H1 (cell line): ENCODE measurements at regions not wholly inside any gene's neighbourhood (a gene's known extent, or its start where the extent isn't known, plus 50 kb on each side); places are given as distances from the start of the nearest gene placed in this dataset.

Experiments
- CTCF ChIA-PET: fragments of 300-600 bp; sonication (Branson Sonifier 250); formaldehyde crosslinking; loops from one replicate; lab custom pipeline; 2021; ENCODE audit not compliant: partially characterized antibody; lab: Charles Lee
- POLR2A ChIA-PET: fragments of 300-600 bp; sonication (Branson Sonifier 250); formaldehyde crosslinking; loops from one replicate; lab custom pipeline; 2021; ENCODE audit warnings: inconsistent platforms; ENCODE audit not compliant: partially characterized antibody; lab: Charles Lee
- DNase-seq, 2 experiments: peaks; one replicate each; pipeline versions ENCODE4 v3.0.0 to v3.0.0-alpha.2; 2010 to 2022; ENCODE audit warnings: low spot score in 2 of 2, low read depth in 1 of 2, mixed read lengths in 1 of 2
- FAIRE-seq: peaks from 2 replicates; lab custom pipeline; 2011; peaks lifted over from hg19 to GRCh38; lab: Jason Lieb, UNC
- H2AFZ ChIP-seq: 2 replicates; pipeline ENCODE4 v1.8.1; 2012; ENCODE audit warnings: low read length, inconsistent platforms
- H2AK5ac ChIP-seq: 2 replicates; pipeline ENCODE4 v1.6.1; 2013; ENCODE audit warnings: low read depth, low read length
- H2BK120ac ChIP-seq: replicated peaks from 2 replicates; pipeline ENCODE3; 2013; ENCODE audit warnings: low read depth, low read length, inconsistent platforms
- H2BK12ac ChIP-seq: 2 replicates; pipeline ENCODE4 v1.6.1; 2013; ENCODE audit warnings: low read depth, low read length
- H2BK15ac ChIP-seq: 2 replicates; pipeline ENCODE4 v1.6.1; 2013; ENCODE audit warnings: low read length
- H2BK20ac ChIP-seq: 2 replicates; pipeline ENCODE4 v1.6.1; 2013; ENCODE audit warnings: low read length
- H2BK5ac ChIP-seq: 2 replicates; pipeline ENCODE4 v1.6.1; 2013; ENCODE audit warnings: low read depth, low read length
- H3K14ac ChIP-seq: 2 replicates; pipeline ENCODE4 v1.6.1; 2013; ENCODE audit warnings: inconsistent platforms; ENCODE audit not compliant: insufficient read length
- H3K18ac ChIP-seq: 2 replicates; pipeline ENCODE4 v1.6.1; 2013; ENCODE audit warnings: low read length; ENCODE audit errors: extremely low read depth
- H3K23ac ChIP-seq: 2 replicates; pipeline ENCODE4 v1.6.1; 2013; ENCODE audit warnings: inconsistent platforms; ENCODE audit not compliant: insufficient read length
- H3K23me2 ChIP-seq: 2 replicates; pipeline ENCODE4 v1.6.1; 2013; ENCODE audit warnings: low read depth, low read length
- H3K27ac ChIP-seq: 2 replicates; pipeline ENCODE4 v1.6.1; 2011; ENCODE audit warnings: low read depth, low read length, inconsistent platforms
- H3K27me3 ChIP-seq, 4 experiments: replicated peaks in 1 of 4; 1 replicate in 1 of 4; 2 replicates in 3 of 4; pipeline versions ENCODE4 v1.6.1 to v1.8.1; 2011 to 2013; ENCODE audit warnings: low read length in 3 of 4, mild to moderate bottlenecking in 3 of 4, inconsistent platforms in 2 of 4, mixed read lengths in 2 of 4, moderate library complexity in 1 of 4; ENCODE audit not compliant: control insufficient read depth in 3 of 4, insufficient read depth in 3 of 4; ENCODE audit errors: extremely low read depth in 1 of 4
- H3K36me3 ChIP-seq, 4 experiments: 2 replicates each; pipeline versions ENCODE4 v1.6.1 to v1.8.1; 2011 to 2013; ENCODE audit warnings: mild to moderate bottlenecking in 4 of 4, low read length in 3 of 4, moderate library complexity in 2 of 4, control low read depth in 1 of 4, inconsistent platforms in 1 of 4; ENCODE audit not compliant: insufficient read depth in 4 of 4, control insufficient read depth in 2 of 4
- H3K4ac ChIP-seq: replicated peaks from 2 replicates; pipeline ENCODE3; 2013; ENCODE audit warnings: low read length, low read depth, mixed read lengths, inconsistent platforms; ENCODE audit not compliant: insufficient read length
- H3K4me1 ChIP-seq, 4 experiments: replicated peaks in 1 of 4; 1 replicate in 1 of 4; 2 replicates in 3 of 4; pipeline versions ENCODE4 v1.6.1 to v1.8.1; 2011 to 2013; ENCODE audit warnings: low read length in 3 of 4, inconsistent platforms in 2 of 4, mixed read lengths in 1 of 4; ENCODE audit not compliant: insufficient read depth in 4 of 4, control insufficient read depth in 3 of 4
- H3K4me2 ChIP-seq, 2 experiments: 2 replicates each; pipeline versions ENCODE4 v1.6.1 to v1.8.1; 2011 to 2013; ENCODE audit warnings: low read depth in 2 of 2, low read length in 2 of 2, control low read depth in 1 of 2, inconsistent platforms in 1 of 2, mild to moderate bottlenecking in 1 of 2; ENCODE audit not compliant: insufficient read depth in 1 of 2
- H3K4me3 ChIP-seq, 4 experiments: fragments of 200-600, 300-600 bp in 1 of 4; sonication (generic), shearing (Covaris generic), sonication (Bioruptor Twin) in 1 of 4; 2 replicates each; pipeline versions ENCODE4 v1.5.1 to v1.8.1; 2011 to 2016; ENCODE audit warnings: low read length in 4 of 4, low read depth in 3 of 4, control low read depth in 2 of 4, inconsistent platforms in 2 of 4, mild to moderate bottlenecking in 2 of 4, mixed read lengths in 1 of 4, moderate library complexity in 1 of 4; ENCODE audit not compliant: insufficient read depth in 2 of 4; ENCODE audit errors: extremely low read depth in 1 of 4
- H3K56ac ChIP-seq: replicated peaks from 2 replicates; pipeline ENCODE3; 2013; ENCODE audit warnings: low read depth, mild to moderate bottlenecking, mixed read lengths, low read length, inconsistent platforms; ENCODE audit not compliant: insufficient read length
- H3K79me1 ChIP-seq: 2 replicates; pipeline ENCODE4 v1.6.1; 2013; ENCODE audit warnings: low read depth, low read length, control low read depth
- H3K79me2 ChIP-seq, 2 experiments: 2 replicates each; pipeline versions ENCODE4 v1.6.1 to v1.8.1; 2012 to 2013; ENCODE audit warnings: low read length in 2 of 2, mild to moderate bottlenecking in 2 of 2, inconsistent platforms in 1 of 2; ENCODE audit not compliant: insufficient read depth in 2 of 2, control insufficient read depth in 1 of 2
- H3K9ac ChIP-seq, 4 experiments: replicated peaks in 1 of 4; 1 replicate in 1 of 4; 2 replicates in 3 of 4; pipeline versions ENCODE4 v1.6.1 to v1.8.1; 2011 to 2013; ENCODE audit warnings: low read depth in 3 of 4, low read length in 3 of 4, control low read depth in 2 of 4, mild to moderate bottlenecking in 2 of 4, moderate library complexity in 2 of 4, inconsistent platforms in 1 of 4; ENCODE audit errors: extremely low read depth in 1 of 4
- H3K9me3 ChIP-seq, 2 experiments: 2 replicates each; pipeline versions ENCODE4 v1.6.1 to v1.8.1; 2012 to 2013; ENCODE audit warnings: mild to moderate bottlenecking in 2 of 2, moderate library complexity in 2 of 2, control low read depth in 1 of 2, inconsistent platforms in 1 of 2, low read depth in 1 of 2, low read length in 1 of 2, mixed read lengths in 1 of 2; ENCODE audit not compliant: insufficient read depth in 2 of 2
- H4K20me1 ChIP-seq, 2 experiments: replicated peaks in 1 of 2; 2 replicates each; pipeline versions ENCODE3 to v1.8.1; 2011 to 2013; ENCODE audit warnings: inconsistent platforms in 2 of 2, low read length in 2 of 2, mild to moderate bottlenecking in 1 of 2; ENCODE audit not compliant: insufficient read depth in 2 of 2, control insufficient read depth in 1 of 2
- H4K5ac ChIP-seq: 2 replicates; pipeline ENCODE4 v1.6.1; 2013; ENCODE audit warnings: low read length, low read depth, mixed read lengths, inconsistent platforms; ENCODE audit not compliant: insufficient read length
- H4K8ac ChIP-seq: 2 replicates; pipeline ENCODE4 v1.8.0; 2013; ENCODE audit warnings: mild to moderate bottlenecking, moderate library complexity, low read length, inconsistent platforms; ENCODE audit not compliant: insufficient read depth; ENCODE audit errors: extremely low read depth
- H4K91ac ChIP-seq: replicated peaks from 2 replicates; pipeline ENCODE3; 2013; ENCODE audit warnings: low read length, mixed read lengths, inconsistent platforms; ENCODE audit not compliant: insufficient read length
- EZH2 ChIP-seq: fragments of 200-600 bp; sonication (generic); IDR thresholded peaks from 2 replicates; pipeline ENCODE4 v1.7.1; 2012; ENCODE audit warnings: low read depth, mild to moderate bottlenecking, moderate library complexity, low read length, inconsistent platforms; ENCODE audit not compliant: severe bottlenecking
- PHF8 ChIP-seq: fragments of 200-600 bp; sonication (generic); conservative IDR thresholded peaks from 2 replicates; pipeline ENCODE4 v1.7.1; 2012; ENCODE audit warnings: low read depth, mild to moderate bottlenecking, inconsistent platforms, low read length, moderate library complexity
- SIRT6 ChIP-seq: IDR thresholded peaks from one replicate; pipeline ENCODE4 v1.7.1; 2012; ENCODE audit warnings: low read length, inconsistent platforms
- SP2 ChIP-seq: IDR thresholded peaks from 2 replicates; pipeline ENCODE4 v1.6.1; 2012; ENCODE audit warnings: mild to moderate bottlenecking, low read length, inconsistent platforms
- SUZ12 ChIP-seq: fragments of 200-600 bp; sonication (generic); IDR thresholded peaks from 2 replicates; pipeline ENCODE4 v1.6.1; 2012; ENCODE audit warnings: mild to moderate bottlenecking, inconsistent platforms, low read length, moderate library complexity, mixed read lengths
- YY1 ChIP-seq: IDR thresholded peaks from 2 replicates; pipeline ENCODE4 v1.6.1; 2011; ENCODE audit warnings: low read depth, mild to moderate bottlenecking, low read length
- ZNF274 ChIP-seq: IDR thresholded peaks from 2 replicates; pipeline ENCODE4 v1.7.0; 2012; ENCODE audit warnings: low read length, borderline replicate concordance; ENCODE audit errors: extremely low read depth
- WGBS, 2 experiments: shearing (Covaris generic) in 1 of 2; methylation state at CpG; one replicate each; pipeline versions ENCODE4 v1.1.6 to v1.1.7; 2013 to 2015; ENCODE audit warnings: low lambda C conversion rate in 2 of 2, mixed read lengths in 2 of 2, inconsistent platforms in 1 of 2, low coverage in 1 of 2, missing lambda C conversion rate in 1 of 2; ENCODE audit not compliant: insufficient replicate concordance in 2 of 2, insufficient coverage in 1 of 2, insufficient read length in 1 of 2; ENCODE audit errors: extremely low coverage in 1 of 2, missing lambda C conversion rate in 1 of 2; 5-methylcytosine and 5-hydroxymethylcytosine counted together

DNA sequence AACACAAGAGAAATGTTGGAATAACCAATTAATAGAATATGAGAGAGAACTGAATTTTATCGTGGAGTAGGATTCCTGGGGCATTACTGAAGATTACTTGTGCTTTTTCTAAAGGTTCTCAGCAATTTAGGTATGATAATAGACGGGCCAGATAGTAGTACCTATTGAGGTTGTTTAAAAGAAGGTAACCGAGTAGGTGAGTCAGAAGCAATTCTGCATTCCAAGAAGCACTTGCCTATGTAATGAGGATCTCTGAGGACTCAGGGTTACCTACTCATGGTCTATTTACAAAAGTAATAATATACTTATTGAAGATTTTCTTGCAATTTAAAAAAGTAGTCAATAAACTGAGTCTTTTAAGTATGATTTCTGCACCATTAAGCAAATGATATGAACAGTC lies 1469.8 kb downstream of the BRINP3 start:
- Histone ChIP-seq H3K23ac (no peak overlapping the region), H4K8ac (no peak overlapping the region), H2BK12ac (no peak overlapping the region)

More for the DNA sequence above, 1469.8 kb downstream of the BRINP3 start:
- no peak overlapping the region for H2AFZ ChIP-seq
- TF ChIP-seq YY1 (no peak), EZH2 (no peak), ZNF274 (no peak), SIRT6 (no peak), SUZ12 (no peak), PHF8 (no peak), SP2 (no peak)
- DNase-seq: no peak
- H4K5ac ChIP-seq: no peak overlapping the region
- no peak overlapping the region for H2BK5ac ChIP-seq
- H4K91ac ChIP-seq: no peak overlapping the region
- WGBS, 2 experiments: 83% methylated on average over 3 of the region's 3 CpGs; no CpG with 5 or more reads in 1 of the 2 experiments
- H3K56ac ChIP-seq: no peak overlapping the region
- H3K4me1 ChIP-seq: no peaks in the 10 kb centered on the region
- H2BK15ac ChIP-seq: no peak overlapping the region
- H4K20me1 ChIP-seq: no peaks in the 10 kb centered on the region
- ChIA-PET POLR2A (no interaction called here), CTCF (no interaction called here)
- no peaks in the 10 kb centered on the region for H3K79me2 ChIP-seq
- no peak overlapping the region for H2BK20ac ChIP-seq
- H3K4me3 ChIP-seq: no peak overlapping the region
- H2AK5ac ChIP-seq: no peak overlapping the region
- H3K79me1 ChIP-seq: no peaks in the 10 kb centered on the region
- H3K14ac ChIP-seq: no peak overlapping the region
- no peaks in the 10 kb centered on the region for H3K9me3 ChIP-seq
- no peak overlapping the region for H3K18ac ChIP-seq
- no peaks in the 10 kb centered on the region for H3K27me3 ChIP-seq
- no peak overlapping the region for H2BK120ac ChIP-seq
- no peak for FAIRE-seq
- H3K4ac ChIP-seq: no peak overlapping the region
- no peak overlapping the region for H3K27ac ChIP-seq
- no peaks in the 10 kb centered on the region for H3K23me2 ChIP-seq
- no peak overlapping the region for H3K4me2 ChIP-seq
- H3K9ac ChIP-seq: no peak overlapping the region
- no peaks in the 10 kb centered on the region for H3K36me3 ChIP-seq
